ENCODE measurements at regions not wholly inside any gene's neighbourhood (a gene's known extent, or its start where the extent isn't known, plus 50 kb on each side); places are given as distances from the start of the nearest gene placed in this dataset.
"Not testable (repeated sequence)": the region's sequence is repeated elsewhere in the genome, so short reads cannot be mapped to it uniquely, and the experiment has no call there.

- not testable (repeated sequence) for TF ChIP-seq CTCF (conservative IDR thresholded peaks at IDR 0.05); EZH2 (IDR thresholded peaks at IDR 0.05; ENCODE audit: low read depth)
Observed at GRCh38 chr9:67348562-67349423, 356.4 kb upstream of the SPATA31A3 start.
